ENCODE measurements at regions not wholly inside any gene's neighbourhood (a gene's known extent, or its start where the extent isn't known, plus 50 kb on each side); places are given as distances from the start of the nearest gene placed in this dataset.

DNA sequence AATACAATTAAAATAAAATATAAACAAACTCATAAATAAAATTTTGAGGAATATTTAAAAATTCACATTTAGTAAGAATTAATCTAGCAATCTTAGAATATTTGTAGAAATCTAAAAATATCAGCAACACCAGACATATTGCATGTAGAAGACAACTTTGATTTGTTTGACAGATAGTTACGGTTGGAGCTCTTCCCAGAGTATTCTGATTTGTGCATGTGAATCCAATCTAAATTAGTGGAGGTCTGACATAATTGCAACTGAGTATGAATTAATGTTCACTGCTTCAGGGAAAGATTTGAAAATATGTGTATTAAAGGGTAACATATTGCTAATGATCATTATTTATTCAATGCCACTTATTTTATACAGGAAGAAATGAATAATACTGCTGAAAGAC, 1546.2 kb downstream of the BRINP3 start:
- DNase-seq (ENCODE audit: low spot score): no peak
- in situ Hi-C loops (cut with MboI; ENCODE audit: low sequenced_read_pairs, unreplicated experiment): no loop called here
- TF ChIP-seq, protein P1, sequence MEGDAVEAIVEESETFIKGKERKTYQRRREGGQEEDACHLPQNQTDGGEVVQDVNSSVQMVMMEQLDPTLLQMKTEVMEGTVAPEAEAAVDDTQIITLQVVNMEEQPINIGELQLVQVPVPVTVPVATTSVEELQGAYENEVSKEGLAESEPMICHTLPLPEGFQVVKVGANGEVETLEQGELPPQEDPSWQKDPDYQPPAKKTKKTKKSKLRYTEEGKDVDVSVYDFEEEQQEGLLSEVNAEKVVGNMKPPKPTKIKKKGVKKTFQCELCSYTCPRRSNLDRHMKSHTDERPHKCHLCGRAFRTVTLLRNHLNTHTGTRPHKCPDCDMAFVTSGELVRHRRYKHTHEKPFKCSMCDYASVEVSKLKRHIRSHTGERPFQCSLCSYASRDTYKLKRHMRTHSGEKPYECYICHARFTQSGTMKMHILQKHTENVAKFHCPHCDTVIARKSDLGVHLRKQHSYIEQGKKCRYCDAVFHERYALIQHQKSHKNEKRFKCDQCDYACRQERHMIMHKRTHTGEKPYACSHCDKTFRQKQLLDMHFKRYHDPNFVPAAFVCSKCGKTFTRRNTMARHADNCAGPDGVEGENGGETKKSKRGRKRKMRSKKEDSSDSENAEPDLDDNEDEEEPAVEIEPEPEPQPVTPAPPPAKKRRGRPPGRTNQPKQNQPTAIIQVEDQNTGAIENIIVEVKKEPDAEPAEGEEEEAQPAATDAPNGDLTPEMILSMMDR (IDR thresholded peaks at IDR 0.05; ENCODE audit: borderline replicate concordance, control extremely low read depth, extremely low read depth, insufficient read depth, missing control alignments): no peak

DNA sequence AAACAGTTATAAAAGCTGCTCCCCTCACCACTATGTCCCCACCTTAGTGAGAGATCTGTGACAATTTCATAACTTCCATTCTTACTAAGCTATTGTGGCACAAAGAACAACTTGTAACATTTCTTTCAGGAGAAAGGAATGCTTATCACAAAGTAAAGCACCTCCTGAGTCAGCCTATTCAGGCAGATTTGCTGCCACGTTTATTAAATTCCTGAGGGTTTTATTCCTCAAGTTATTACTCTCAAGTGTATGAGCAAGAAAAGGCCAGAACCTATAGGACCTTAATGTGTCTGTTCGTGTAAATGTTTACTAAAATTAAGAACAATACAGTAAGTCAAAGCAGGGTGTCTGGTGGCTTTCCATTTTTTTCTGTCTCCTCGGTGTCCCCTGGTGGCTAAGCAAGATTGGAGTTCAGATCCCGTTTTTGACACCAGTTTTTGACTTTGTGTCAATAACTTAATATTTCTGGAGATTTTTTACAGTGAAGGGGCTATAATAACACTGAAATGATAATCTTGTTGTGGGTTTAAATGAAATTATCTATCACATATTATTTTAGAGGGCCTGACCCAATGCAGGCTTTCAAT, 1539.6 kb downstream of the BRINP3 start:
- no peak for DNase-seq (ENCODE audit: low spot score)
- in situ Hi-C loops (cut with MboI; ENCODE audit: low sequenced_read_pairs, unreplicated experiment): no loop called here
- TF ChIP-seq, protein P1 (IDR thresholded peaks at IDR 0.05; ENCODE audit: borderline replicate concordance, control extremely low read depth, extremely low read depth, insufficient read depth, missing control alignments): no peak

DNA sequence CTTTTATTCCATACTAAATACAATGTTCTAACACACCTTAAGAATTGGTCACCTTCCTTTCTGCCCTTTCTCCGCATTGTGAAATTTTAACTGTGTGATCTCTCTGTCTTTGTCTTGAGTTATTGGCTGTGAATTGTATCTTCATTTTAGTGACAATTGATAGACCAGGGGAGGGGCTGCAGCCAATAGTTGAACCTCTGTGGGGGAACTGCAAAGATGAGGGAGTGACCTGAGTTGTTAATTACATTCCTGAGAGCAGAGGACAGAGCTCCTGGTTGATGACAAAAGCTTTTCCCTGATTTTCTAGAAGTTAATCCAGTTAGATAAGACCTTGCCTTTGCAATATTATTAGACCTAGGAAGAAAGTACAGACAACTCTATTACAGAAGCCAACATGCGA, 1535.7 kb downstream of the BRINP3 start:
- no peak for DNase-seq (ENCODE audit: low spot score)
- in situ Hi-C loops (cut with MboI; ENCODE audit: low sequenced_read_pairs, unreplicated experiment): no loop called here
- TF ChIP-seq, protein P1 (IDR thresholded peaks at IDR 0.05; ENCODE audit: borderline replicate concordance, control extremely low read depth, extremely low read depth, insufficient read depth, missing control alignments): no peak

DNA sequence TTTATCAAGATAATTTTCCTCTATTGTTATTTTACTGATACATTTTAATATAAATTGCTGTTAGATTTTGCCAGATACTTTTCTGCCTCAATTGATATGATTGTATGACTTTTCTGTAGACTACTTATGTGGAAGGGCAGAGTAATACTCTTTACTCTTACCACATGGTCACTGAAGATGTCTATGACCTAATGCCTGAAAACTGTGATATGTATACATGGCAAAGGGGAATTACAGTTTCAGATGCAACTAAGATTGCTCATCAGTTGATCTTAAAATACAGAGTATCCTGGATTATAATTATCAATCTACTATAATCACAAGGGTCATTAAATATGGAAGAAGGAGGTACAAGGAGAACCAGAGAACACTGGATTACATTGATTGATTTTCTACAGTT, 1528.0 kb downstream of the BRINP3 start:
- TF ChIP-seq, protein P1 (IDR thresholded peaks at IDR 0.05; ENCODE audit: borderline replicate concordance, control extremely low read depth, extremely low read depth, insufficient read depth, missing control alignments): no peak
- in situ Hi-C loops (cut with MboI; ENCODE audit: low sequenced_read_pairs, unreplicated experiment): no loop called here
- no peak for DNase-seq (ENCODE audit: low spot score)

DNA sequence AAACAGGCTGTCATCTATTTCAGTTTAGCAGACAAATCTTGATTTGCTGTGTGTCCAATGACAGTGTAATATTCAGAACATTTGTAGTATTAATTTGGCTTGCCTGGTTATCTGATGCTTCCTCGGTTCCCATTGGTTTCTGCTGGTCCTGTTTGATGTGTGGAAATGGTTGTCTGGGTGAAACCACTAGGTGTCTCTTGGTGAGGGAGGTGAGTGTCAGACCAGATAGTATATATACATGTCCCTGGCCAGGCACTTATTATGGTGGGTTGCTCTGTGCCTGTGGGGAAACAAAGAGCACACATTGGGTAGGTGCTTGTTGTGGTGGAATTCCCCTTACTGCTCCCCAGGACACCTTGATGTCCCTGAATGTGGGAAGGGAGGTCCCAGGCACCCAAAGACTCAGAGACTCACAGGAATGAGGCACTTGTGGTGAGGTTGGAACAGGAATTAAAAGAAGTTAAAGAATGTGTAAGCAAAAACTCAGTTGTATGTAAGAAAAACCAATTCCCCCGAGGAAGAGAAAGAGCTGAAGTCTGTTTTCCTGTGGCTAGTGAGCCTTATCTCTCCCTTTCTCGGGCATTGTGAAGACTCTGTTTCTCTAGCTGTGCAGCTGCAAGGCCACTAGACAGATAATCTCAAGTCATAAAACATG, 1519.1 kb downstream of the BRINP3 start:
- TF ChIP-seq, protein P1 (IDR thresholded peaks at IDR 0.05; ENCODE audit: borderline replicate concordance, control extremely low read depth, extremely low read depth, insufficient read depth, missing control alignments): no peak
- DNase-seq (ENCODE audit: low spot score): no peak
- in situ Hi-C loops (cut with MboI; ENCODE audit: low sequenced_read_pairs, unreplicated experiment): no loop called here

DNA sequence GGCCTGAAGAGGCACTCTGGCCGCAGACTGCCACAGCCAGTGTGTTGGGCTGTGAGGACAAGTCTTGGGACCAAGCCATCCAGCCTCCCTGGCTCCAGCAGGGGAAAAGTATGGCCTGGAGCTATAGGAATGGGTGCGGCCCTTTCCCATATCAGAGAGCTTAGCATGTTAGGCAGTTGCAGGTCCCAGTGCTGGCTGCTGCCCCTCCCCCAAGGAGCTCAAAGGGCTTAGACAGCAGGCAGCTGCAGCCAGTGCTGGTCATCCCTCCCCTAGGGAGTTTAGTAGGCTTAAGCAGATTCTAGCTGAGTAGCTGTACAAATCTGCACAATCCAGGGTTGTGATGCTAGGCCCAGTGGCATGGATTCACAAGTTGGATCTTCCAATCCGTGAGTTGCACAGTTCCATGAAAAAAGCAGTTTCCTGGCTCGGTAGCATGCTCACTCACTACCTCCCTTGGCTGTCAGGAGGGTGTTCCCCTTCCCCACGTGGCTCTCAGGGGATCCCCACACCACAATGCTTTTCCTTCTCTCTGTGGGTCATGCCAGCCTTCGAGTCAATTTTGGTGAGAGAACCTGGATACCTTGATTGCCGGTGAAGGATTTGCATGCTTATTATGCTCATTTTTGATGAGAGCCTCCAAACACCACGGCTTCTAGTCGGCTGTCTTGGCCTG, 1490.8 kb downstream of the BRINP3 start:
- TF ChIP-seq, protein P1 (IDR thresholded peaks at IDR 0.05; ENCODE audit: borderline replicate concordance, control extremely low read depth, extremely low read depth, insufficient read depth, missing control alignments): no peak
- in situ Hi-C loops (cut with MboI; ENCODE audit: low sequenced_read_pairs, unreplicated experiment): no loop called here
- DNase-seq (ENCODE audit: low spot score): no peak

Measured in GM13976 (cell line).